ENCODE measurements at regions not wholly inside any gene's neighbourhood (a gene's known extent, or its start where the extent isn't known, plus 50 kb on each side); places are given as distances from the start of the nearest gene placed in this dataset.

DNA sequence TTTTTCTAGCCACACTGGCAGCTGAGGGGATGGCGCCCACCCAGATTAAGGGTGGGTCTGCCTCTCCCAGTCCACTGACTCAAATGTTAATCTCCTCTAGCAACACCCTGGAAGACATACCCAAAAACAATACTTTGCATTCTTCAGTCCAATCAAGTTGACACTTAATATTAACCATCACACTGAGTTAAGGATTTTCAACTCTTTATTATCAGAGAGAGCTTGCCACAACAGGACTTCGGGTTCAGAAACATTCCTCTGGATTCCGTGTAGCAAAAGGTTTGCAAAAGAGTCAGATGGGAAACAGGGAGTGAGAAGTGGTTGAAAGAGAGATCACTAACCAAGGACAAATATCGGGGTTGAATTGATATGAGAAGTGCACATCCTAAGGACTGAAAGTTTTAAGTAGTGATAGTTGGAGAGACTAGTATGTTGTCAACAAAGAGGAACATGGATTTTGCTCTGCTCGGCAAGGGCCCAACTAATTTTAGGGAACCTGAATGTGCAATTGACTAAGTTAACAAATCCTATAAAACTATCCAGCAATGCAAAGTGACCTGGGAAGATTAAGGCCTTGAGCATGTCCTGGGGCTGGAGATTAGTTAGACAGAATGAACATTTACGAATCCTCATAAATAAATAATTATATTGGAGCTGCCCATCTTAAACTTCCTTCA is 137.0 kb upstream of the TENT5A start:
- TF ChIP-seq SIN3A (IDR thresholded peaks at IDR 0.05; ENCODE audit: borderline replicate concordance, insufficient read depth, low read depth, low read length) (no peak), TCF7L2 (IDR thresholded peaks at IDR 0.05; ENCODE audit: low read depth, low read length) (no peak)
- TF ChIP-seq, protein P1, sequence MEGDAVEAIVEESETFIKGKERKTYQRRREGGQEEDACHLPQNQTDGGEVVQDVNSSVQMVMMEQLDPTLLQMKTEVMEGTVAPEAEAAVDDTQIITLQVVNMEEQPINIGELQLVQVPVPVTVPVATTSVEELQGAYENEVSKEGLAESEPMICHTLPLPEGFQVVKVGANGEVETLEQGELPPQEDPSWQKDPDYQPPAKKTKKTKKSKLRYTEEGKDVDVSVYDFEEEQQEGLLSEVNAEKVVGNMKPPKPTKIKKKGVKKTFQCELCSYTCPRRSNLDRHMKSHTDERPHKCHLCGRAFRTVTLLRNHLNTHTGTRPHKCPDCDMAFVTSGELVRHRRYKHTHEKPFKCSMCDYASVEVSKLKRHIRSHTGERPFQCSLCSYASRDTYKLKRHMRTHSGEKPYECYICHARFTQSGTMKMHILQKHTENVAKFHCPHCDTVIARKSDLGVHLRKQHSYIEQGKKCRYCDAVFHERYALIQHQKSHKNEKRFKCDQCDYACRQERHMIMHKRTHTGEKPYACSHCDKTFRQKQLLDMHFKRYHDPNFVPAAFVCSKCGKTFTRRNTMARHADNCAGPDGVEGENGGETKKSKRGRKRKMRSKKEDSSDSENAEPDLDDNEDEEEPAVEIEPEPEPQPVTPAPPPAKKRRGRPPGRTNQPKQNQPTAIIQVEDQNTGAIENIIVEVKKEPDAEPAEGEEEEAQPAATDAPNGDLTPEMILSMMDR (IDR thresholded peaks at IDR 0.05): no peak

All from Panc1 (cell line).